ENCODE measurements at regions not wholly inside any gene's neighbourhood (a gene's known extent, or its start where the extent isn't known, plus 50 kb on each side); places are given as distances from the start of the nearest gene placed in this dataset.

- TF ChIP-seq CTCF (conservative IDR thresholded peaks at IDR 0.05 in 1 of 2, IDR thresholded peaks at IDR 0.05 in 1 of 2; ENCODE audit: low read depth in 1 of 2, low read length in 2 of 2) (no peak), EZH2 (IDR thresholded peaks at IDR 0.05; ENCODE audit: low read length, missing control alignments) (no peak)
Observed at GRCh38 chr3:36210840-36211651, 169.3 kb upstream of the STAC start.
